ENCODE measurements at regions not wholly inside any gene's neighbourhood (a gene's known extent, or its start where the extent isn't known, plus 50 kb on each side); places are given as distances from the start of the nearest gene placed in this dataset.

DNA sequence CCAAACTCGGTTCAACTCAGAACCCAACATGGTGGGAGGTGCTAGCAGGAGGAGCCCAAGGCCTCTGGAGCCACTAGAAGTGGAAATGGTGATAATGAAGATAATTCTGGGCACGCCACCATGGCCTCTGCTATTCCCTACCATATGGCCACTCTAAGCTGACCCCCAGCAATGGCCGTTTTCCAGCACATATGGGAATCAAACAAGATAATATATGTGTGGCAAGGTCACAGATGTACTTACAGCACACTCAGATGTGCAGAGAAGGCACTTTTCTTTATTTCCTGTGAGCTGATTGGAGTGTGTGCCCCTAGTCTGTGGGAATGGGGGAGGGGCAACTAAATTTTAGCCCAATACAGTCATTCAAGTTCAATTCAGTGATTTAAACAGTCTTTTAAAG is 153.4 kb upstream of the LRFN2 start:
- DNase-seq: no peak

DNA sequence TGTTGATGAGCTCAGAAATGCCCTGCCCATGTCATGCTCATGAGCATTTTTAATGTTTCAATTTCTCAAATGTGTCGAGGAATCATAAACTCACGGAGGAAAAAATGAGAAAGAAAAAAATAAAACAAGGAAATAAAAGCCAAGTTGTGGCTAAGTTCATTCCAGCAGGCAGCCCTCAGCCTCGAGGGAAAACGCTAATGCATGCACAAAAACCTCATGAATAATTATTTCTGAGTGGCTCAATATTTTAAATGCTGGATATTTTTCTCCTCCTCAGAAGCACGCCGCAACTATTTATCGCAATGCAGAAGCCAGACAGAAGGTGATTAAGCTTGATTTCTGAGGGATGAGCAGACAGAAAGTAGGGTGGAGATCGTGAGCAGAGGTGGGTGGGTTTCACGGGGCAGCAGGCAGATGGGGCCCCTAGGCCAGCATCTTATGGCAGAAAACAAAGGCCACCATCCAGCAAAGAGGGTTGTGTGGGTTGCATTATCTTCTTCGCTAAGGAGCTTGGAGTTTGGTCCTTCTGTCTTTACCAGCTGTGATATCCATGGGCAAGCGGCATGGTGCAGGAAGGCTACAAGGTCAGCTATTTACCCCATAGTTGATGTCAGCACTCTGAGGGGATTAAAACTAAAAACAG is 151.5 kb upstream of the LRFN2 start:
- no peak for DNase-seq

DNA sequence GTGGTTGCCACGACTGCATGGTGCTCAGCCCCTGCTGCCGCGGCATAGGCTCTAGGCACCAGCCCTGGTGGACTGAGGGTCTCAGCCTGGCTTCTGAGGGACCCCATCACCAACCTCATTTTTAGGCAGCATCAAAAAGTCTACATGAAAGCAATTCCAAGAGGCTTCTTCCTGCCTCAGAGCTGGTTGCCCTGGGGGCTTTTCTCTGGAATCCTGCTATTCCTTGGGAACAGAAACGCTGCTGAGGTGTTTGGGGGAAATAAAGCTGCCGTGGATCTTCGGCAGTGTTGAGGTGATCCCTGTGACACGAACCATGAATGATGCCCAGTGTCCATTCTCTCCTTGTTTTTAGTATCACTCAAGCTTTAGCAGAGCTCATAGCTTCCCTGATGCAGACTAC is 148.4 kb upstream of the LRFN2 start:
- no peak for DNase-seq

DNA sequence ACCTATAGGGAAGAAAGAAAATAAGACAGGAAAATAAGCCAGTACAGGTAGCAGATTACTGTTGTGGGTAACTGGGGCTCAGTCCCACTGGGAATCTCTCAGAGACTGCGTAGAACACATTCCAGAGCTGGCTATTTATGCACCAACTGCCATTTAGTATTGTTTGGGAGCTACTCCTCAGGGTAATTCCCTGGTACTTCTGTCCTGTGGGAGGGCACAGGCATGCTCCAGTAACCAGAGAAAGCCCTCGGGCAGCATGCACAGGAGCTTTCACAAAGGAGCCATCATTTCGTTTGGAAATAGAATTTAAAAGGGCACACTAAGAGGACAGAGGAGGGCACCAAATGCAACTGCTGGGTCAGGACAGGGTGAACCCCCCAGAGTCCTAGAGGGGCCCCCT is 148.0 kb upstream of the LRFN2 start:
- no peak for DNase-seq

DNA sequence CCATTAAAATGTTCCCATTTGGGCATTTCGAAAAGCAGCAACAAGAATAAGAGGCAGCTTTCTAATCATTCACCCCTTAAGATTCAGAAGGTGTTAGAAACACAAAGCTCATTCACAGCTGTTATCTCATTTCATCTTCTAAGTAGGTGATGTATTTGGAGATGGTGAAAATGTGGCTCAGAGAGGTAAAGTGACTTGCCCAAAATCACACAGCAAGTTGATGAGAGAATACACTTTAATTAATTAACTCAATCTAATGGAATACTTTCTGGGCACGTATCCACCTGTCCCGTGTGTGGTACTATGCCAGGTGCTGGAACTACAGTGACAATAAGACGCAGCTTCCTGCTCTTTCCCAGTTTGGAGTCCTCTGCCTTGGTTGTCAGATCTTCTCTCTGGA is 147.4 kb upstream of the LRFN2 start:
- DNase-seq: no peak

DNA sequence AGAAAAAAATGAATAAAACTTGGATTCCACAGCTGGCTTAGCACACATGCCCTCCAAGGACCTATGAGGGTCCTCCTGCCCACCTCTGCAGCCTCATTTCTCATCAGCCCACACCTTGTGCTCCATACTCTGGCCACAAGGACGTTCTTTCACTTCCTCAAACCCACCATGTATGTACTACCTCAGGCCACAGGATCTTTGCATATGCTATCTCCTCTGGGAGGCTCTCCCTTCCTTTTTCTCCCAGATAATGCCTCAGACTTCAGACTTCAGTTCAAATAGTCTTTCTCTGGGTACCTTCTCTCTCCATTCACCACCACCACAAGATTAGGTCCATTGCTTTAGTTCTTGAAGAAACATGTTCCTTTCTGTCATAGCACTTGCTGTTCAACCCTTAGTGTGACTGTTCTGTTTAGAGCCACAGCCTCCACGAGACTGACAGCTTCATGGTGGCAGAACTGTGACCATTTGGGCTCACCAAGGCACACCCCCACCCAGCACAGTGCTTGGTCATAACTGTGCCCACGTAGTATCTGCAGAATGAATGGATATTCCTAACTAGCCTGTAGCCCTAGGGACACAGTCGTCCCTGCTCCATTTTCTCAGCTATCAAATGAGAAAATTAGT is 146.7 kb upstream of the LRFN2 start:
- no peak for DNase-seq

DNA sequence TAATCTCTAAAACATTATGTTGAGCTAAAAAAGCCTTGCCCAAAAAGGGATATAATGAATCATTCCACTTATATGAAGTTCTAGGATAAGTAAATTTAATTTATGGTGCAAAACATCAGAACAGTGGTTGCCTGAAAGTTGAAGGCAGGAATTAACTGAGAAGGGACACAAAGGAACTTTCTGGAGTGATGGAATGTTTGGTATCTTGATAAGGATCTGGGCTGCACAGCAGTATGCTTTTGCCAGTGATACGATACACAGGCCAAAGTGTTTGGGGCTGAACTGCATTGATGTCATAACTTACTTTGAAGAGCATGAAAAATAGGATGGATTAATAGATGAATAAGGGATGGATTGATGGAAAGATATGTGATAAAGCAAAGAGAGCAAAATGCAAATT is 146.1 kb upstream of the LRFN2 start:
- no peak for DNase-seq

DNA sequence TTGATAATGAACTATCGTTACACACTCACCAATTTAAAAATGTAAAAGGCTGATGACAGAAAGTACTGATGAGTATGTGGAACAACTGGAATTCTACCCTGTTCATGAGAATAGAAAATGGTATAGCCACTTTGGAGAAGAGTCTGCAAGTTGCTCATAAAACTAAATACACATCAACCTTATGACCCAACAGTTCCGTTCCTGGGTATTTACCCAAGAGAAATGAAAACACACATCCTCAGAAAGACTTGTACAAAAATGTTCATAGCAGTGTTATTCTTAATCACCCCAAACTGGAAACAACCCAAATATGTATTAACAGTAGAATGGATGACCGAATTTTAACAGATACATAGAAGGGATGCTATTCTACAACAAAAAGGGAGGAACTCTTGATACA is 145.7 kb upstream of the LRFN2 start:
- DNase-seq: no peak

DNA sequence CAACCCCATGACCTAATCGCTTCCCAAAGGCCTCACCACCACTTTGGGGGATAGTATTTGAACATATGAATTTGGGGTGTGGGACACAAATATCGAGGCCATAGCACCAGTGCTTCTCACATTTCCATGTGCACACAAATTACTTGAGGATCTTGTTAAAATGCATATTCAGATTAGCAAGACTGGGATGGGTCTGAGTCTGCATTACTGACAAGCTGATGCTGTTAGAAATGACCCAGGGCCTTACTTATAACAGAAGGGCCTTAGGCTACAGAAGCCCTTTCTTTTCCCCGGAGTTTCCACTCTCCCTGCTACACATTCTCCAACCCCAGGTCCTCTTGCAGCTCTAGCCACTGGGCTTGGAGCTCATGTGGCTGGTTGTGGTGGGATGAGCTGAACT is 141.5 kb upstream of the LRFN2 start:
- no peak for DNase-seq

DNA sequence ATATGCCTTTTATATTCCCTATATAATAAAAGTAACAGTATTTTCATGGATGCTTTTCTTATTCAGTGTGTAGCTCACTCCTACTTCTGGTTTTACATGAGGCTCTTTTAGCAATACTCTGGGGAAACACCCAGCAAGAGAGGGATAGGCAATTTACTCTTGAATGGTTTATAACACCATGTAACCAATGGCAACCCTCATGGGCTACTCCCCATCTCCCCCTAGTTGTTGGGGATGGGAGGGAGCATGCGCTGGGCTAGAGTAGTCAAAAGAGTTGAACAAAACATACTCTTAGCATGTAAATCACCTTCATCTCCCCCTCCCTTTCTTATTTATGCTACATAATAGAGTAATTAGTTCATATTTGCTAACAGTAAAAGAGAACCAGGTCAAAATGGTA is 140.1 kb upstream of the LRFN2 start:
- no peak for DNase-seq

DNA sequence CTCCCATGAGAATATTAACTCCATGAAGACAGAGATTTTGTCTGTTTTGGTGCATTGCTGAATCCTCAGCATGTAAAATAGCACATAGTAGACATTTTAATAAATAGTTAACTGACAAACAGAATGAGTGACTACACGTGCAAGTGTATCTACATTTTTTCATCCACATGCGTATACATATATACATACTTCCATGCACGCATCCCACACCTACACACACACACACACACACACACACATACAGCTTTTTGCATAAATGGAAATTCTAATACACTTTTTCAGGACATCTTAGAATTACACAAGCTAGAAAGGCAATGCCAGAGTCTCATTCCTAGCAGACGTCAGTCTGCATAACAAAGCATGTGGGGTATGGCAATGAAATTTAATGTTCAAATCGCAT is 139.7 kb upstream of the LRFN2 start:
- DNase-seq: no peak

DNA sequence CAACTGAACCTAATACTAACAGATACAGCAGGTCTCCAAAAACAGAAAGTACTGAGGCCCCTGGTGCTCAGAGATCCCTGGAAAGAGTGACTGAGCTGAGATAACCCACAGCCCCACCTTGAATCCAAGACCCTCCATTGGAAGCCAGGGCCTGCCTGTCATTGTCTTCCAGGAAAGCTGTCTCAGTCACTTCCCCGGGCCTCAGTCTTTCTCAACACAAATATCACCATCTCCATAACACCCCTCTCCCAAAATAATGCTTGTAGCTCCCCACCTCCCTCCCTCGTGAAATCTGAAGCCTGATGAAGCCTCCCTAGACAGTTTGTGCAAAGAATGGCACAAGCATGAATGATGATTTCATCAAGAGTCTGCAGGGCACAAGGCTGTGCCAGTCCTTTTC is 138.2 kb upstream of the LRFN2 start:
- DNase-seq: no peak

DNA sequence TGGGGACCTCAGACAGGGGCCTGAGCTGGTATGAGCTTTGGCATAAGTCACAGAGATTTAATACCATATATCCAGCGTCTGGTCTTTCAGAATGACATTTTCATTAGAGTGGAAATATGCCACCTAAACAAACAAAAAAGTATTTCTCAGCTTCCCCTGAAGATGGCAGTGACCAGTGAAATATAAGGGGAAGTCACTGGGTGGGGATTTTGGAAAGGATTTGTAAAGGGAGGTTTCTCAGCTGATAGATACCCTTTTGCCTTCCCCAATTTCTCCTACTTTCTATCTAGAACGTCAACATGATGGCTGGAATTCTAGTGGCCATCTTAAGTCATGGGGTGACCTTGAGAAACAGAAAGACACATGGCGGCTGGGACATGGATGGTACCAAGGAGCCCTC is 137.7 kb upstream of the LRFN2 start:
- no peak for DNase-seq

DNA sequence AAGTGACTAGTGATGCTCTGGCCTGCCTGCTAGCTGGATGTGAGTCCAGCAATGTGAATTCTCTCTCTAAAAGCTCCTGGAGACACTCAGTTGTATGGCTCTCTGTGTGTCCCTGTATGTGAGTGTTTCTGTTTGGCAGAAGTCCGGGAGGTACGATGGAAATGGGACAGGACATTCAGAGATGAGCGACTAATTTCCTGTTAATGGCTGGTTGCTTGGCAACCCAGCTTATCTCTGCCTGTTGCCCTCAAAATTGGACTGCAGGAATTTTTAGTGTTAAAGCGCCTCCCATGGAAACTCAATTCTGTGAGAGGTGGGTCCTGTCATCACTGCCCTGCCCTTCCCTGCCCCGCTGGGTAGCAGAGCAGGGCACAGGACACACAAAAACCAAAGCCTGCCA is 136.8 kb upstream of the LRFN2 start:
- no peak for DNase-seq

DNA sequence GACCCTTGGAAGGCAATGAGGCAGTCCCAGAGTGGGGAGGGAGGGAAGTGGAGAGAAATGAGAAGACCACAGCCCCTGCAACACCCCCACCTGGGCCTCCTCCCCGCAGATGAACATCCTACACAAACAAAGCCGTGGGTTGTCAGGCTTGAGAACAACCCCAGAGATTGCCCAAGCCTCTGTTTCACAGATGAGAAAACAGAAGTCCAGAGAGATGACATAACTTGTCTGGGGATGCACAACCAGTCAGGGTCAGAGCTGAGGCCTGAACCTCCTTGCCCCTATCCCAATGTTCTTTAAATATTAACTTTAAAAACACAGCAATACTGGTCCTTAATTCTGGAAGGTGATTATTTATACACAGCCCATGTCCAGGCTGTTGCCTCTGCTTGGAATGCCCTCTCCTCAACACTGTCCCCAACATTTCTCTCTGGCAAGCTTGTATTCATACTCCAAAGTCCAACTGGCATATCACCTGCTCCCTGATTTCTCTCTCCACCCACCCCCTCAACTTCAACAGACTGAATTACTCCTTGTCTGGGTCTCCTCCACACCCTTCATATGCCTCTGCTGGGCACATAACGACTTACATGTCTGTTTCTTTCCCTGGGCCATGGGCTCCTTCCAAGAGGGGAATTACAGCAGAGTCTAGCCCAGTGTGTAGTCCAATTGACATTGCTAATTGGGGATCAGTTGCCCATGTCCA is 135.5 kb upstream of the LRFN2 start:
- no peak for DNase-seq

DNA sequence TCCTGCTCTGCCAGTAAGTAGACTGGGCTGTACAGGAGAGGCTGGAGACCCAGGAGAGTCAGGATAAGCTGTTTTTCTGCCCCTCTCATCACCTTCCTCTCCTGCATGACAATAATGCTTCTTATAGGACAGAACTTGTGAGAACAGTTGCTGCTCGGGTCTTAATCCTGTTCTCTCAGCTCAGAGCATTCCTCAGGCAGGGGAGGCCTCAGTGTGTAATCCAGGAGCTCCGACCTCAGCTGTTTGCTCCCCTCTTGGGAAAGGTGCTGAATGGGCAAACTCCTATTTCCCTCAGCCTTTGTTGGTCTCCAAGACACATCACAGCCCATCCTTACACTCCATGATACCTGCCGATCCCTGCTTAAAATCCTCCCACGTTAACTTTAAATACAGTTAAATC is 134.9 kb upstream of the LRFN2 start:
- no peak for DNase-seq

DNA sequence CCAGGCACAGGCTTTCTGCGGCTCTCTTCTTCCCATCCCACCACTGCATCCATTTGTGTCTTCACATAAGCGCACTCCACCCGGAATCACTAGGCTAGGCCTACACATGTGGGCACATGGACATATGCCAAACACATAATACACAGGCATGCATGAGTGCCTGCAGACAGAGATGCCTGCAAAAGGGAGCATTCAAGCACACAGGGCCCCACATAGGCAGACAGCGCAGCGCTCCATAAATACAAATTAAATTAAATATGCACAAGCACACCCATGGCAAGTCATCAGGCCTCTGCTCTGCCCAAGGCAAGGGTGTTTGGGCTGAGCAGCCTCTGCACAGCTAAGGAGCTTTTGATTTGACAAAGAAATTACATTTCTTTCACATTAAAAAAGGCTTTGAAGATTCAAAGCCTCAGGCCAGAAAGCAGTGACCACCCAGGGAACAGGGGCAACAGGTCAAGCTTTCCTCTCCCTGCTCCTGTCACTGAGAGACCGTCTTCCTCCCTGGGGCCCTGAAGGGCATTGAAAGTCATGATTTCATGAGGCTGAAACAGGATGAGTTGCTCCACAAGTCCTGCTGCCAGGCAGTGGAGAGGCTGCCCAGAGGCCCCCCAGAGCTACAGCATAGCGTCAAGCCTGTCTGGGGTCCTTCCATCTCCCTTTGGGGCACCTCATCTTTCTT is 134.2 kb upstream of the LRFN2 start:
- DNase-seq: no peak

DNA sequence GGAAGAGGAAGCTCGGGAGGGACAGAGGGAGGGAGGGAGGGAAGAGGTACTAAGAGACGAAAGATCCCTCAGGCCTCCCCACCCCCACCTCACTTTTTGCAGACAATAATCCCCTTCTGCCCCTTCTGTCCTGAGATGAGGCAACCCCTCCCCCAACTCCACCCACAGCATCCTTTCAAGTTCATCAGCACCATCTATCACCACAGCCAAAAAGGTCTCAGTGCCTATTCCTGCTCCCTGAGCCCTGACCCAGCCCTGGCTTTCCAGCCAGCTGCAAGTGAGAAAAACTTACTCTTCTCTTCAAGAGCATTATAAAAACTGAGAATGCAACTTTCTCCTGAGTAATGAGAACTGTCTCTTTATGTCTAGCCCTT is 133.2 kb upstream of the LRFN2 start:
- DNase-seq: no peak

DNA sequence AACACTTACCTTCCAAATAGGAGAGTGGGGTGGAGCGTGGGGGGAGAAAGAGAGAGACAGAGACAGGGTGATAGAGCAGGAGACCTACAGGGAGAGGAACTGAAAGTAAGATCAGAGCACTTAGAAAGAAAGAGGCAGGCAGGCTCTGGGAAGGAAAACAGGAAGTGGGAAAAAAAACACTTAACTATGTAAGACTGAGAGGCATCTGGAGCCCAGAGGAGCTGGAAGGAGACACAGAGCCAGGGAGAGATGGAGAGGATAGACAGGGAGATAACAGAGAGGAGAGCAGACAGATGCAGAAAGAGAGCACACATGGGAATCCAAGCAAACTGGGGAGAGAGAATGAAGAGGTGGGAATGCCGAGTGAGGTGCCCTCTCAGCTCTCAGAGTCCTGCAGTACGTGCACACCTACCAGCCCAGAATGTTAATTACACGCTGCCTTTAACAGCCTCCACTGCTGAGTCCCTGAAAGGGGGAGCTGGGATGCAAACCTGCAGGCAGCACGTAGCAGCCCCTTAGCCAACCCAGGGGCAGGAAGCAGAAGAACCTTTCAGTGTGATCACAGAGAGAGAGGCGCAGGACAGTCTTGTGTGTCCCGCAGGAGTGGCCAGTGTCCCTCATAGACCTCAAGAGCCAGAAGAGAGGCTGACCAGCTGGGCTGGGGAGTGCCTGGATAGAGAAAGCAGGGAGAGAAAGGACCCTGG is 132.7 kb upstream of the LRFN2 start:
- DNase-seq: no peak

DNA sequence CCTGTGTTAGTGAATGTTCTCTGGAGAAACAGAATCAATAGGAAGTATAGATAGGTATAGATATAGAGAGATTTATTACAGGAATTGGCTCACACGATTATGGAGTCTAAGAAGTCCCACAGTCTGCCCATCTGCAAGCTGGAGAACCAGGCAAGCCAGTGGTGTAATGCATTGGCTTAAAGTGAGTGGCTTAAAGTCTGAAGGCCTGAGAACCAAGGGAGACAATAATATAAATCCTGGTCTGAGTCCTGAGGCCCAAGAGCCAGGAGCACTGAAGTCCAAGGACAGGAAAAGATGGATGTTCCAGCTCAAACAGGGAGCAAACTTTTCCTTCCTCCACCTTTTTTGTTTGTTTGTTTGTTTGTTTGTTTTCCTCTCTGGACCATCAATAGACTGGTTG is 131.2 kb upstream of the LRFN2 start:
- DNase-seq: no peak

DNA sequence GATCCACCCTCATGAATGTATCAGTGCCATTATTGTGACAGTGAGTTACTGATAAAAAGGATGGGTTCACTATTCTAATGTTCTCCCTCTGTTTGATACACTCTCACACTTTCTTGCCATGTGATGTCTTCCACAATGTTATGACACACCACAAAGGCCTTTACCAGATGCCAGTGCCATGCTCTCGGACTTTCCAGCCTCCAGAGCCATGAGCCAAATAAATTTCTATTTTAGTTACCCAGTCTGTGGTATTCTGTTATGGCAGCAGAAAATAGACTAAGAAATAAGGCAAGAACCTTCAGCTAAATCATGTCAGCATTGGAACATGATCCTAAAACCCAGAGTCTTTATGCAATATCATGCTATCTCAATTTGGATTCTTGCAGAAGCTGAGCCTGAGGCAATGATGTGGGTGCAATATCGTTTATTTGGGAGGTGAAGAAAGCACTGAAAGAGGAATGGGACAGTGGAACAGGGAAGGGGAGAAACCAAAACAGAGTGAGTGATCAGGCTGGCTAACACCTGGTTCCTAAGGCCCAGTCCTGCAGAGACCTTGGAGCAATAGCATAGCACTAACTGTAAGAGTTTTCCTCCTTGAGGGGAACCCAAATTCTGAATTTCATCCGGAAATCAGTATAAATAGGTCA is 130.4 kb upstream of the LRFN2 start:
- no peak for DNase-seq

DNA sequence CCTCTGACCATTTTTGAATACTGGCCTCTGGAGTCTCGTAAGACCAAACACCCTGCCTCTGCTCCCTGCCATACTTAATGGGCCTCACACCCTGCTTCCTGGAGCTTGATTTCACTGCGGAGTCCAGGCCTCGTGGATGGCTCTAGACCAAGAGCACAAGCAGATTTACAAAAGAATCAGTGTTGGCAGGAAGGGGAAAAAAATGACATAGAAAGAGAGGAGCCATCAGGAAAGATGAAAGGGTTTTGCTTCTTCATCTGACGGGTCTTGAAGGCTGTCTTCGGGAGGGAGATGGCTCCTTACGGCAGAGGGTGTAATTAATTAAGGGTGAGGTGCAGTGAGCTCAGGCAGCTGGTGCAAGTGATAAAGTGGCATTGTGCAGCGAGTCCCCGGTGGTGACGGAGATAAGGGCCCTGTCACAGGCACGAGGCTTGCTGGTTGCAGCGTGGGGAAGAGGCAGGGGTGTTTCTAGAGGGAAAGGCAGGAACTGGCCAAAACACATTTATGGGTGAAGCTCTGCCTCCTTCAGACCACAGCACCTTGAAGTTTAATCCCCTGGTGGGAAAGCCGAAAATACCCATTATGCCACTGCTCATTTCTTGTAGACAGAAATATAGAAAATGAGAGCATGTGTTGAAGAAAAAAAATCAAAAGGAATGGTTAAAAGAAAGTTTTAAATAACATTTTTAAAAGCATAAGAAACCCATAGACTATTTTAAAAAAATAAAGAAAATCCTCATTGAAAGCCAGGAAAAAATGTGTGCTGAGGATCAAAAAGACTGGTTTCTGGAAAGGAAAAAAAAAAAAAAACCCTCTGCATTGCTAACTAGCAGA is 128.6 kb upstream of the LRFN2 start:
- no peak for DNase-seq
